Stimulated activated CD4-positive, alpha-beta T cell treated with anti-CD3 and anti-CD28 coated beads, Interleukin-15, amount 100 ng/mL, for 48 hours (primary cell): ENCODE measurements at regions not wholly inside any gene's neighbourhood (a gene's known extent, or its start where the extent isn't known, plus 50 kb on each side); places are given as distances from the start of the nearest gene placed in this dataset.
"Not testable (repeated sequence)": the region's sequence is repeated elsewhere in the genome, so short reads cannot be mapped to it uniquely, and the experiment has no call there.

Experiments
- DNase-seq, 2 donors: peaks; one replicate each; pipeline ENCODE4 v3.0.0-alpha.2; 2020; ENCODE audit warnings: low read depth in 2 of 2

DNA sequence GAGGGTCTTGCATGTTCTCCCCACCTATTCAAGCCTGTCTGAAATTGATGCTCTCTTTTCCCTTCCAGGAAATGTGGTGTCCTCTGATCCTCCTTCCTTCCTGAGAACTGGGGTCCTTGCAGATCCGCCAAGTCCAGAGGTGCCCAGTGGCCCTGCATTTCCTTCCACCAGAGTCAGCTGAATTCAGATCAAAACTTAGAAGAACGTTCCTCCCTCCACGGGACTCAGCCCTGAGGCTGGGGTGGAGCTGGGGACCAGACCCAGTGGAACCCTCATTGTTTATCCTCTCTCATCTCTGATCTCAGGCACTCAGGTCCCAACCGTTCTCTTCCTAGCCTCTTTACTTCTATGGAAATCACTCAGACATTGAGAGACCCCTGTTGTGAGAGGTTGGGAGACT, 477.3 kb downstream of the TSHZ3 start:
- DNase-seq: no peak

DNA sequence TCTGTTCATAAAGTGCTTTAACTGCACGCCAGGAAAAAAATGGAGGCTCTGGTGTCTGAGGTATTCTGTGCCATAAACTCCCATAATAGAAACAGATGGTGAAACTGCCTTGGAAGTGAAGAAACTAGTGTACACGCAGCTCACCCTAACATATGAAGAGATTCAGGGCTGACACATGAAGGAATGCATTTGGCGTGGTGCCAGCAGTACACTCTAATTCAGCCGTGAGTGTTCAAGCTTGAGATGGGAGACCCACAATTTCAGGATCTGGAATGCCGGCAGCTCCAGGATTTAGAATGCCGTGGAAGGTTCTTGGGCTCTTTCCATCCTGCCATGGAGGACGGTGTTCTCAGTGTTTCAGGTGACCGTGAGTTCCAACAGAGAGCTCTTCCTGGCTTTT, 478.4 kb downstream of the TSHZ3 start:
- DNase-seq: no peak

DNA sequence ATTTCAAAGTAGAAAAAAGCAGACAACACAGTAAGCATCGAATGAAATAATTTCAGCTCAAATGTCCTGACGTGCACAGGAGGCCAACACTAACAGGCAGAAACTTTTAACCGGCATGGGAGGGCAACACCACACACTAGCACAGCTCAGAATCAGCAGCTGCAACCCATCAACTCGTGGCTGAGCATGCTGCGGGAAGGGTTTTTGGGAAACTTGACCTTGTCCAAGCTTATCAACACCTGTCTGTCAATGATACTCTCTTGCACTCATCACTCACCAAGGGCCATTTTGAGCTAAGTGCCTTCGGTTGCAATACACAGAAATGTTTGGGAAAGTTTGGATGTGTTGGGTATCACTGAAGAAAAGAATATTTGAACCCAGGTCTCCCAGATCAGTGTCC, 483.7 kb downstream of the TSHZ3 start:
- no peak for DNase-seq

DNA sequence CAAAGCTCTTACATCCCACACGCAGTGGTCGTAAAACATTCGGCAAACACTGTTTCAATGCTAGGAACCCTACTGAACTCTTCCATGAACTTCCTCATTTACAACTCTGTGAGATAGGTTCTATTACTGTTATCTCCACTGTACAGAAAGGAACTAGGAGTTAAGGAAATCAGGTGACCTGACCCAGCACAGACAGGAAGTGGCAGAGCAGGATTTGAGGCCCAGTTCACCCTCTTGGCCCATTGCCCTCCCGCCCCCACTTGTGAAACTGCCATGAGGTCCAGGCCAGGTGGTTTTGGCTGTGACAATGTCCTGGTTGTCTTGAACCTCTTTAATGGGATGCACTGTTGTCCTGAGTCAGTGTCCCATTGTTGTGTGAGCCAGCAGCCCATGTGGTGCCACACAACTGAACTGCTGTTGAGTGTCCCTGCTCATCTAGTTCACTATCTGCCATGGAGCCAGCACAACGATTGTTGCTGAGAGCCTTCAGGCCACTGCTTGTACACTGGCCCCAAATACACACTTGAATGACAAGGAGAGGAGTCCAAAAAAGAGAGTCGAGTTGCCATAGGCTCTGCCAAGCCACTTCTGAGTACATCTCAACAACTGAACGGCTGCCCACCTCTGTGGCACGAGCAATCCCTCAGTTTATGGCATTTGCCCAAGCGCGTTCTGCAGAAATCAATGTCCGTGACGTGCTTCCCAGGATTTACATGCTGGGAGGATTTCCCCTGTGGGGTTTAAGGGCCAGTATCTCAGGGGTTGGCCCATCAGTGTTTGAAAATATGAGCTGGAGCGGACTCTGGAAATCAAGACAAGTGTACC, 484.6 kb downstream of the TSHZ3 start:
- DNase-seq: no peak

DNA sequence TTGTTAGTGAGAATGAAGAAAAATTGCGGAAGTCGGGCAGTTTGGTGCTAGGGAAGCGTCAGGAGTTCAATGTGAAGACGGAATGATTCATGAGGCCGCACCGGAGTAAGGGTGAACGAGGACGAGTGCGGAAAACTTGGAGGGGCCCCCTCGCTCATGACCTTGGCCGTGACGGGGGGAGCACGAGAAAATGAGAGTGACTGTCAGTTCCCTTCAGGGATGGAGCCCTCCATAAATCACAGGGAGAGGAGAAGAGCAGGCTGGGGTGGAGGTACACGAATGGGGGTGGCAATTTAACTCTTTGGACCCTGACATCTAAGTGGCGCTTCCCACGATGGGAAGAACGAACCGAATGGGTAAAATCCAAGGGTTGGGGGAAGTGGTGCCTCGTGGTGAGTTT, 486.4 kb downstream of the TSHZ3 start:
- DNase-seq: no peak

DNA sequence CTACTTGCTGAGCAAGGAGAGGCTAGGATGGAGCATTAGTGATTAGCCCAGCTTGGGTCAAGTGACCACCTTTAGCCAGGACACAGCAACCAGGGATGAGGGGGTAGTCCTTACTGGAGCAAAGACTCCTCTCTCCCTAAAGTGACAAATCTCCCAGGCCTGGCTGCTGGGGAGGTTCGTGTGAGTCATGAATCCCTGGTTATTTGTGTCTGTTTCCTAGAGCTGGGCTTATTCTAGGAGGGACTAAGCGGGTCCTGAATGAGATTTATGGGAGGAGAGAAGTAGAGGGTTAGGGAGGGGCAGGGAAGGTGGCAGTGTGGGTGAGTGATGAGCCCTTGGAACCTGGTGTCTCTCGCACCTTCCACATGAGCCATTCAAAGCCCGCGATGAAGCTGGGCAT, 487.3 kb downstream of the TSHZ3 start:
- DNase-seq: no peak

DNA sequence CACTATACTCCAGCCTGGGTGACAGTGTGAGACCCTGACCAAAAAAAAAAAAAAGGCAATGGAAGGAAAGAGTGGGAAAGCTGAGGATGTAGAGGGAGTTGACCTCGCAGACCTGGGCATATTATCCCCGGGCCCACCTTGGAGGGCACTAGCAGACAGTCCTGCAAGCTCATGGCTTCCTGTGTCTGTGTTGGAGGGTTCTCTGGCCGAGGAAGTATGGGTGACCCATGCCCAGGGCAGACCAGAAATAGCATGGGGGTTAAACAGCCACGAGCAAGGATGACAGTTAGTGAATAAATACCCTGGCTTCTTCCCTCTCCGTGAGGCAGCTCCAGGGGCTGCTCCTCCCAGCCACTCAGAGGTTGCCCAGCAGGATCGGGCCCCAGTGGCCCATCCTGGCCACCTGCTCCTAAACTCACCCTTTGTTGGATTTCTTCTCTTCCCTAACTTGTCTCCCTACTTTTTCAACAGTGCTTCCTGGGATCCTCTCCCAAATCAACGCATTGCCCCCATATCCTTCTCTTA, 485.8 kb downstream of the ZNF536 start:
- DNase-seq: no peak

DNA sequence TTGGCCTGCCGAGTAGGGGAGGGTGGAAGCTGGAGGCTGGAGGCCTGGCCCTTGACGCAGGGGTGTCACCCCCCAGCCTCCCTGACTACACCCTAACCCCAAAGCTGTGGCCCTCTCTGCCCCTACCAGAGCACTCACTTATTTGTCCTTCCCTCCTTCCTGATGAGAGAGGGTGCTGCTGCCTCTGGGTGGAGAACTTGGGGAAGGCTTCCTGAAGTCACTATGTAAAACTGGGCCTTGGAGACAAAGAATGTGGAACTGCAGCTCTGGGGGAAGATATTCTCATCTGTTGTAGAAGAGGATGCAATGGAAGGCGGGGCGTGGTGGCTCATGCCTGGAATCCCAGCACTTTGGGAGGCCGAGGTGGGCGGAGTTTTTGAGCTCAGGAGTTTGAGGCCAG, 485.2 kb downstream of the ZNF536 start:
- DNase-seq: no peak

DNA sequence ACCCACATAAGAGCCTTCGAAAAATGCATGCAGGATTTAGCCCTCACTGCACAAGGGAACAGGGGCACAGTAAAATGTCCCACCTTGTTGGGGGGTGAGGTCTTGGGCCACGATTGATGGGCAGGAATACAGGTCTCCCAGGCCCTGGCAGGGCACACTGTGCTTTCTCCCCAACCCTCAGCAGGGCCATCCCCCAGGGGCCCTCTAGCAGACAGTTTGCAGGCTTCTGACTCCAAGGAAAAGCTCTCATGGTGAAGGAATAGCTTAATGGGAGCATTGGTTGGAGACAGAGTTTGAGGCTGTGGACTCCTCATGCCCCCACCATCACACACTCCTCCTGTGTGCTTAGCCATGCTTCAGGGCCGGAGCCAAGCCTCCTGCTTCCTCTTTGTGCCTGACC, 484.6 kb downstream of the ZNF536 start:
- no peak for DNase-seq

DNA sequence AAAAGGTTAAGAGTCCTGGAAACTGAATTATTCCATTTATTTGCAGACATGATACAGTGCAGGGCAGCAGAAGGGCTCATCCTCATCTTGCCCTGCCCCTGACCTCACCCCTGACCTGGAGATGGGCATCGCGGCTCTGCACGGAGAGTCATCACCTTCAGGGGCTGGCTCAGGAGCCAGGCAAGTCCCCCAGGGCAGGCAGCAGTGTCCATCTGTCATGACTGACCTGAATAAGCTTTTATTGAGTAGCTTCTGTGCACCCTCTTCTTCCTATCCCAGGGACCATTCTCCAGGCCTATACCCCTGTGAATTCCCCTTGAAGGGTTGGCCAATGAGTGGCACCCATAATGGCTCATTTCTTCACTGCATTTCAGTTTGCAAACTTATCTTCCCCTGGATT, 484.2 kb downstream of the ZNF536 start:
- DNase-seq: no peak

DNA sequence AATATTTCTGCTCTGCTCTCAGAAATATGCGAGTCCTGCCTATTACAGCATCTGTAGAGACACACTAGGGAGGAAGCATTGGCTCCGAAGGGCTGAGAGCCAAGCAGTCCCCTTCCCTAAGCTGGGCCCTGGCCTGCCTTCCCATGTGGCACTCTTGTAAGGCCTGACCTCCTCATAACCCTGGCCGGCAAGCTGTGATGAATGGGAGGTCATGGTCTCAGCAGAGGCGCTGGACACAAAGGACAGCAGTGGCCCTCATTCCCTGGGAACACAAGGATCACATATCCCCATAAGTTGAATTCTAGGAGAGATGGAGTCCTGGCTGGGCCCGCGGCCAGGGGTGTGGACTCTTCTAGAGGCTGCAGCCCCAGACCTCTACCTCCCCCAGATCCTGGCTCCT, 483.3 kb downstream of the ZNF536 start:
- no peak for DNase-seq

DNA sequence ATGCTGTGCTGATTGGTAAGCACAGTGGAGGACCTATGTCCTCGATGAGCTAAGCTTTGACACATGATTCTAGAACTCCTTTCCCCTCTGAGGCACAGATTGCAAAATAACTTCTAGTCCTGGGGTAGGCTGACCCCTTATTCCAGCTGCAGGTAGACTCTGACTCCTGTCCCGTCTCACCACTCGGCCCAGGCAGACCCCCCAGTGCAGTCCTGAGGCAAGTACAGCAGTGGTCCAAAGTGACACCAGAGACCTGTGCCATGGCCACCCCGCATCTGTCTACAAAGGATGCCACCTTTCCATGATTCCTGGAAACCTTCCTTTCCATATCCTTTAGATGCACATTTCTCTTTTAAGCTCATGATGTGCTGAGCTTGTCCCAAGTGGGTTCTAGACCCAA, 482.5 kb downstream of the ZNF536 start:
- DNase-seq: no peak

DNA sequence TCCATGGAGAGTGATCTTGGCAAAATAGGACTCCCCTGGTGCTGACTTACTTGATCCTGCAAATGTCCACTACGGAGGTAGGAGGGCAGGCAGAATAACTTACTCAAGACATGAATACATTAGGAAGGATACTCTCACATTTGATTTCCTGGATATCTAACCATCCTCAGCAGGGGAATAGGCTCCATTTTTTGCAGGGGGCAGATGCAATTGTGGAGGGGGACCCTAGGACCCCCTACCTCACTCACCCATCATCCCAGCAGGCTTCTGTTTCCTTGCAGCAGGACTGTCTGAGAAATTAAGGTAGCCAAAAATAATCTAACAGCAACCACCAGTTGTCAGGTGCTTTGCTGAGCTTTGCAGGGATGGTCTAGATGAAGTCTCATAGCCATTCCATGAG, 482.0 kb downstream of the ZNF536 start:
- DNase-seq: no peak

DNA sequence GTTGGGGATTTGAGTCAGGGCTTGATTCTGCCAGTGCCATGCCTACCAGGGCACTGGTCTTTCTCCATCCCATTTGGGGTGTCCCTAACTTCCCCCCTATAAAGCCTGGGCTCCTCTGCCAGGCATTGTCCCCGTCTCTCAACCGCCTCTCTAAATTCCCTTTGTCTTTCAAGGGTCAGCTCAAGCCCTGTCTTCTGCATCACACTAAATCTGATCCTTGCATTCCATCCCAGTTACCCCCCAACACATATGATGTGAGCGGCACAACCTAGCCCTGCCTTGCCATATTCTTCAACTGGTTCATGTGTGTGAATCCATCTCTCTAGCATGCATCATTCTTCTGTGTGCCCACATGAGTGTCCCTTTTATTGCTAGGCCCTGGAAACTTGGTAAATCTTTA, 480.9 kb downstream of the ZNF536 start:
- DNase-seq: no peak

DNA sequence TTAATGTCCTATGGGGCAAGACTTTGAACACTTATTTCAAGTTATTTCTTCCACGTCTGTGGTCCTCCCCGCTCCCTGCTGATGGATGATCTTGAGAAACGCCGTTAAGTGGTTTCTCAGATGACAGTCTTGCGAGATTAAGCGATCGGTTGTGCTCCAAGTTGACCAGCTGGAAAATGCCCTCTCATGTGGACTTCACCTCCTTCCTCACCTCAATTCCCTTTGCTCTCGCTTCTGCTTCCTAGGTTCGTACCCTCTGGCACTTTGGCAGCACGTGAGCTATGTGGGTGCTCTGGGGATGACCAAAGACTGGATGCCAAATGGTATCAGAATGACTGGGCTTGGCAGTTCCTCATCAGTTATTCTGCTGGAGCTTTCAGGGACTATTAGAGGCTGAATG, 480.0 kb downstream of the ZNF536 start:
- DNase-seq: no peak

DNA sequence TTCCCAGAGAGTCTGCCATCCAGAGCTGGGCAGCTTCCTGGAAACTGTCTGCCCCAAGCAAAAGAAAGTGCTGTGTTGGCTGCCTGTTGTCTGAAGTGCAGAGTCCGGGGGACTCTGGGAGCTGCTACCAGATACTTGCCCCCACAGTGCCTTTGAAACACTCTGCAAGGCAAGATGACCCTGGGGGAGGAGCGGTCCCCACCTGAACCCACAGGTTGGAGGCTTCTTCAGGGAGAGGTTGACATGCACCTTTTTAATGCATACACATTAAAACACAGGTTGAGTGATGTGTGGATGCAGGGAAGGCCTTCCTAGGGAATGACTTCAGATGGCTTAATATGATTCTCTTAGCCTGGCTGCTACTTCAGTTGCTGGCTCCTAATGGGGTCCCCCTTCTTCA, 479.5 kb downstream of the ZNF536 start:
- DNase-seq: no peak

DNA sequence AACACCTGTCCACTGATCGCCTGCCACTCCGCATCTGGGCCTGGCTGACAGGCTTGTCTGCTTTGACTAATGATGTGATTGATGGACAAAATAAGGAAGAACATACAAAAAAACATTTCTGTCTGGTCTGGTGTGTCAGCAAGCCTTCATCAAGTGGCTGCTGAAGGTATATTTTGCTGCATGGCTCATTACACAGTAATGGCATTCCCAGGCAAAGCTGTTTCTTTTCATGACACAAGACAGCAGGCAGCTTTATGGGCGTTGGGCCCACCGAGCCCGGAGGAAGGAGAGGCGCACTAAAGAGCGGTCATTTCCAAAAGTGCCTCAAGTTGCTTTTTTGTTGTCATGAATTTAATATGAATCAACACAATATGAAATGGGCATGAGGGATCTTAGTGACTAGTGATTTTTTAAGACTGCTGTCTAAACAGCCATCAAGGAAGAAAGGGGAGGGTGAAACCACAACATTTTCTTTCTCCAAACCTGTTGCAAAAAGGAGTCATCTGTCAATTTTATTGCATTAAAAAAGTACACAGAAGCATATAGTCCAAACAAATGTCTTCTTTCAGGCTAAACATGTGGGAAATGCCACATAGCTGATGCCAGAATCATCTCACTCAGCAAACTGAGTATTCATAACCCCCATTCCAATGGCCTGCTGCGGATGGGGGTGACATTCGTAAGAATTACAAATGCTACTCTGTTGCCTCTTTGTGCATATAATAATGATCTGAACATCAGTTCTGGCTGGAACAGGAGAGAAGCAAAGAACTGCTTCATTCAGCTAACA, 476.6 kb downstream of the ZNF536 start:
- DNase-seq: no peak

DNA sequence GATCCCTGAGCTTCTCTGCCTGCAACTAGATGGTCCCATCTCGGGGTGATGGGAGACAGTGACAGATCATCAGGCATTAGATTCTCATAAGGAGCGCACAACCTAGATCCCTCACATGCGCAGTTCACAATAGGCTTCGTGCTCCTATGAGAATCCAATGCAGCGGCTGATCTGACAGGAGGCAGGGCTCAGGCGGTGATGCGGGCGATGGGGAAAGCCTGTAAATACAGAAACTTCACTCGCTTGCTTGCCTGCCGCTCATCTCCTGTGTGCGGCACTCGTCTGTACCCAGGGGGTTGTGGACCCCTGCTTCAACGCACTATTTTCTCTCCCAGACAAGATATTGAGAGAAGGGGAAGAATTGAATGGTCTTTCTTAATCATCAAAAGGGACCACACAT, 473.9 kb downstream of the ZNF536 start:
- DNase-seq: no peak

DNA sequence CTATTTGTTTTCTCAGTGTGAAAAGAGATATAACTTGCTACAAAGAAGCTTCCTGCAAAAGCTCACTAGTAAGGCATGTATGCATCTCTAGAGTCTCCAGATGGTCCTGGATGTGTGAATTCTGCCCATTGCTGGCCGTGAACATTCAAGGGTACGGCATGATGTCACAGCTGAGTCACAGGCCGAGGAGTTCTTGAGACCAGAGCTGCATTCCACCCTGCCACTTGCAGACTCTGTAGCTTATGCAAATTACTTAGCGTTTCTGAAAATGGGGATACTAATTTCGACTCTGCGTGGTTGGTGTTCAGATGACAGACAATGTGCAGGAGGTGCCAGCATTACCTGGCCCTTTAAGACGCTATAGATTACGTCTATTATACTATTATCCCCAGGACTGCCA, 470.7 kb downstream of the ZNF536 start:
- no peak for DNase-seq

DNA sequence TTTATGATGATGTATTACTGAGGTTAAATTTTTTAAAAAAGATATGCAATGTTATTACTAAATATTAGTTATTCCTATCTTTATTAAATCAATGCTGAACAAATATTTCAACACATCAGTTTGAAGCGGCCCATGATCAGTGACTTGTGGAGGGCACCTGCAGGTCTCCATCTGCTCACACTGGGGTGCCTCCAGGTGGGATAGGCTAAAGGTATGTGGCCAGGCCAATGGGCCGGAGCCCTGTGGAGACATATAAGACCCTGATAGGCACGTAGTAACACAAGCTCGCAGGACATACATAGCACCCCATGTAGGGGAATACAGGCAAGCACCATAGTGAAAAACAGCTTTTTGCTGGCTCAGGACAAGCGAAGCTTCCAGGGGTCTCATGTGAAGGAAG, 469.8 kb downstream of the ZNF536 start:
- DNase-seq: no peak

DNA sequence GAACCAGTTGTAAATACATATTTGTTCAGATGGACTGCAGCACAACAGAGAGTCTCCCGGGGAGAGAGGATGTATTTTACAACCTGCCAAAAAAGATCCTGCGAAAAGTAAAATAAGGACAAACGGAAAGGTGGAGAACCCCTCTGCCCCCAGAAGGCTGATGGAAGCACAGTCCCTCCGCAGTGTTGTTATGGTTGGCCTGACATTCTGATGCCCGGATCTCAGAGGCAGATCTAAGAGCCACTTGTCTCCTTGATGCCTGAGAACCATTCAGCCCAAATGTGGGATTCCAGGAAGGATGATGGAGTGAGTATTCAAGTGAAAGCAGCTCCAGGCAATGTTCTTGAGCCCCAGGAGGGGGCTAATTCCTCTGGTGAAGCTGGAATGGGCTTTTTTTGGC, 458.7 kb downstream of the ZNF536 start:
- DNase-seq: no peak

DNA sequence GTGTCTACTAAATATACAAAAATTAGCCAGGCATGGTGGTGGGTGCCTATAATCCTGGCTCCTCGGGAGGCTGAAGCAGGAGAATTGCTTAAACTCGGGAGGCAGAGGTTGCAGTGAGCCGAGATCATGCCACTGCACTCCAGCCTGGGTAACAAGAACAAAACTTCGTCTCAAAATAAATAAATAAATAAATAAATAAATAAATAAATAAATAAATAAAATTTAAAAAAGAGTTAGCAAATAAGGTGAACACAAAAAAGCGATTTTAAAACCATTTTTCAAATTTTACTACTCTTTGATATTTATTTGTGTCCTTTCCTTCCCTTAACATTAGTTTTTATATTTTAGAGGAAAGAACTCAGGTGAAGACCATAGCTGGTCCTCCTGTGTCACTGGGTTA, 453.3 kb downstream of the ZNF536 start:
- DNase-seq: not testable (repeated sequence)

DNA sequence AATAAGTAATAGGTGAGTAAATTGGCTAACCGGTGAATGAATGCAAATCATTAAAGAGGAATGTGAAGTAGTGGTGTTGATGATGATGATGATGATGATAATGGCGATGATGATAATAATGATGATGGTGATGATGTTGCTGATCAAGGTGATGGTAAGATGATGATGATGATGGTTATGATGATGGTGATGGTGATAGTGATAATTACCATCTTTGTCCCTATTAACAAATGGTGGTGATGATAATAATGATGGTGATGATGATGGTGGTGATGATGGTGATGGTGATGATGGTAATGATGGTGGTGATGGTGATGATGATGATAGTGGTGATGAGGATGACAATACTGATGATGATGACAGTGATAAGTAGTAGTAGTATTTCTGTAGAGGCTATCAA, 452.6 kb downstream of the ZNF536 start:
- DNase-seq: no peak
